ENCODE measurements at regions not wholly inside any gene's neighbourhood (a gene's known extent, or its start where the extent isn't known, plus 50 kb on each side); places are given as distances from the start of the nearest gene placed in this dataset.

DNA sequence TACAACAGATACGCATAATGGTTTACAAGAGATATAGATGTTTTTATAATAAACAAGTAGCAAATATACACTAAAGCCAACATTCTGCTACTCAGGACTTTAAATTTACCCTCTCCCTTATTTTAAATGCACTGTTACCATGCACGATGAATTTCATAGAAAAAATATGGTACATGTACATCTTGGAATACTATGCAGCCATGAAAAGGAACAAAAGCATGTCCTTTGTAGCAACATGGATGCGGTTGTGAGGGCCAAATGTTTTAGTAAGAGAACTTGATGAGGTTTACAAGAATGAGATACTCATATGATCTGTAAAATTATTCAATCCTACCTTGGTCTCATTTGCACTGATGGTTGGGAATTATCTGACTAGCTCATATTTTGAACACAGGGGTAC is 769.3 kb downstream of the VGLL3 start:
- TF ChIP-seq POLR2A (IDR thresholded peaks at IDR 0.05; ENCODE audit: low read depth, low read length) = no peak
- TF ChIP-seq, protein P1, sequence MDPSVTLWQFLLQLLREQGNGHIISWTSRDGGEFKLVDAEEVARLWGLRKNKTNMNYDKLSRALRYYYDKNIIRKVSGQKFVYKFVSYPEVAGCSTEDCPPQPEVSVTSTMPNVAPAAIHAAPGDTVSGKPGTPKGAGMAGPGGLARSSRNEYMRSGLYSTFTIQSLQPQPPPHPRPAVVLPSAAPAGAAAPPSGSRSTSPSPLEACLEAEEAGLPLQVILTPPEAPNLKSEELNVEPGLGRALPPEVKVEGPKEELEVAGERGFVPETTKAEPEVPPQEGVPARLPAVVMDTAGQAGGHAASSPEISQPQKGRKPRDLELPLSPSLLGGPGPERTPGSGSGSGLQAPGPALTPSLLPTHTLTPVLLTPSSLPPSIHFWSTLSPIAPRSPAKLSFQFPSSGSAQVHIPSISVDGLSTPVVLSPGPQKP (IDR thresholded peaks at IDR 0.05; ENCODE audit: borderline replicate concordance, low read depth, low read length) = no peak
- TF ChIP-seq, protein P2, sequence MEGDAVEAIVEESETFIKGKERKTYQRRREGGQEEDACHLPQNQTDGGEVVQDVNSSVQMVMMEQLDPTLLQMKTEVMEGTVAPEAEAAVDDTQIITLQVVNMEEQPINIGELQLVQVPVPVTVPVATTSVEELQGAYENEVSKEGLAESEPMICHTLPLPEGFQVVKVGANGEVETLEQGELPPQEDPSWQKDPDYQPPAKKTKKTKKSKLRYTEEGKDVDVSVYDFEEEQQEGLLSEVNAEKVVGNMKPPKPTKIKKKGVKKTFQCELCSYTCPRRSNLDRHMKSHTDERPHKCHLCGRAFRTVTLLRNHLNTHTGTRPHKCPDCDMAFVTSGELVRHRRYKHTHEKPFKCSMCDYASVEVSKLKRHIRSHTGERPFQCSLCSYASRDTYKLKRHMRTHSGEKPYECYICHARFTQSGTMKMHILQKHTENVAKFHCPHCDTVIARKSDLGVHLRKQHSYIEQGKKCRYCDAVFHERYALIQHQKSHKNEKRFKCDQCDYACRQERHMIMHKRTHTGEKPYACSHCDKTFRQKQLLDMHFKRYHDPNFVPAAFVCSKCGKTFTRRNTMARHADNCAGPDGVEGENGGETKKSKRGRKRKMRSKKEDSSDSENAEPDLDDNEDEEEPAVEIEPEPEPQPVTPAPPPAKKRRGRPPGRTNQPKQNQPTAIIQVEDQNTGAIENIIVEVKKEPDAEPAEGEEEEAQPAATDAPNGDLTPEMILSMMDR (conservative IDR thresholded peaks at IDR 0.05; ENCODE audit: low read depth, low read length) = no peak
- no peak for TF ChIP-seq MAFK (IDR thresholded peaks at IDR 0.05; ENCODE audit: low read depth, low read length)
- no peak for TF ChIP-seq RAD21 (IDR thresholded peaks at IDR 0.05; ENCODE audit: low read length)
- TF ChIP-seq, protein P3, sequence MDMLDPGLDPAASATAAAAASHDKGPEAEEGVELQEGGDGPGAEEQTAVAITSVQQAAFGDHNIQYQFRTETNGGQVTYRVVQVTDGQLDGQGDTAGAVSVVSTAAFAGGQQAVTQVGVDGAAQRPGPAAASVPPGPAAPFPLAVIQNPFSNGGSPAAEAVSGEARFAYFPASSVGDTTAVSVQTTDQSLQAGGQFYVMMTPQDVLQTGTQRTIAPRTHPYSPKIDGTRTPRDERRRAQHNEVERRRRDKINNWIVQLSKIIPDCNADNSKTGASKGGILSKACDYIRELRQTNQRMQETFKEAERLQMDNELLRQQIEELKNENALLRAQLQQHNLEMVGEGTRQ (IDR thresholded peaks at IDR 0.05; ENCODE audit: low read depth, low read length) = no peak
- no peak for TF ChIP-seq MXI1 (IDR thresholded peaks at IDR 0.05; ENCODE audit: borderline replicate concordance, low read depth, low read length)
- no peak for TF ChIP-seq SMC3 (IDR thresholded peaks at IDR 0.05; ENCODE audit: low read depth, low read length)
- TF ChIP-seq MAZ (IDR thresholded peaks at IDR 0.05; ENCODE audit: borderline replicate concordance, low read depth, low read length) = no peak
